H1 (cell line): ENCODE measurements at regions not wholly inside any gene's neighbourhood (a gene's known extent, or its start where the extent isn't known, plus 50 kb on each side); places are given as distances from the start of the nearest gene placed in this dataset.

Experiments used
- CTCF ChIA-PET: fragments of 300-600 bp; sonication (Branson Sonifier 250); formaldehyde crosslinking; loops from one replicate; lab custom pipeline; 2021; ENCODE audit not compliant: partially characterized antibody; lab: Charles Lee
- POLR2A ChIA-PET: fragments of 300-600 bp; sonication (Branson Sonifier 250); formaldehyde crosslinking; loops from one replicate; lab custom pipeline; 2021; ENCODE audit warnings: inconsistent platforms; ENCODE audit not compliant: partially characterized antibody; lab: Charles Lee
- DNase-seq, 2 experiments: peaks; one replicate each; pipeline versions ENCODE4 v3.0.0 to v3.0.0-alpha.2; 2010 to 2022; ENCODE audit warnings: low spot score in 2 of 2, low read depth in 1 of 2, mixed read lengths in 1 of 2
- FAIRE-seq: peaks from 2 replicates; lab custom pipeline; 2011; peaks lifted over from hg19 to GRCh38; lab: Jason Lieb, UNC
- H2AFZ ChIP-seq: 2 replicates; pipeline ENCODE4 v1.8.1; 2012; ENCODE audit warnings: low read length, inconsistent platforms
- H2AK5ac ChIP-seq: 2 replicates; pipeline ENCODE4 v1.6.1; 2013; ENCODE audit warnings: low read depth, low read length
- H2BK120ac ChIP-seq: replicated peaks from 2 replicates; pipeline ENCODE3; 2013; ENCODE audit warnings: low read depth, low read length, inconsistent platforms
- H2BK12ac ChIP-seq: 2 replicates; pipeline ENCODE4 v1.6.1; 2013; ENCODE audit warnings: low read depth, low read length
- H2BK15ac ChIP-seq: 2 replicates; pipeline ENCODE4 v1.6.1; 2013; ENCODE audit warnings: low read length
- H2BK20ac ChIP-seq: 2 replicates; pipeline ENCODE4 v1.6.1; 2013; ENCODE audit warnings: low read length
- H2BK5ac ChIP-seq: 2 replicates; pipeline ENCODE4 v1.6.1; 2013; ENCODE audit warnings: low read depth, low read length
- H3K14ac ChIP-seq: 2 replicates; pipeline ENCODE4 v1.6.1; 2013; ENCODE audit warnings: inconsistent platforms; ENCODE audit not compliant: insufficient read length
- H3K18ac ChIP-seq: 2 replicates; pipeline ENCODE4 v1.6.1; 2013; ENCODE audit warnings: low read length; ENCODE audit errors: extremely low read depth
- H3K23ac ChIP-seq: 2 replicates; pipeline ENCODE4 v1.6.1; 2013; ENCODE audit warnings: inconsistent platforms; ENCODE audit not compliant: insufficient read length
- H3K23me2 ChIP-seq: 2 replicates; pipeline ENCODE4 v1.6.1; 2013; ENCODE audit warnings: low read depth, low read length
- H3K27ac ChIP-seq: 2 replicates; pipeline ENCODE4 v1.6.1; 2011; ENCODE audit warnings: low read depth, low read length, inconsistent platforms
- H3K27me3 ChIP-seq, 4 experiments: replicated peaks in 1 of 4; 1 replicate in 1 of 4; 2 replicates in 3 of 4; pipeline versions ENCODE4 v1.6.1 to v1.8.1; 2011 to 2013; ENCODE audit warnings: low read length in 3 of 4, mild to moderate bottlenecking in 3 of 4, inconsistent platforms in 2 of 4, mixed read lengths in 2 of 4, moderate library complexity in 1 of 4; ENCODE audit not compliant: control insufficient read depth in 3 of 4, insufficient read depth in 3 of 4; ENCODE audit errors: extremely low read depth in 1 of 4
- H3K36me3 ChIP-seq, 4 experiments: 2 replicates each; pipeline versions ENCODE4 v1.6.1 to v1.8.1; 2011 to 2013; ENCODE audit warnings: mild to moderate bottlenecking in 4 of 4, low read length in 3 of 4, moderate library complexity in 2 of 4, control low read depth in 1 of 4, inconsistent platforms in 1 of 4; ENCODE audit not compliant: insufficient read depth in 4 of 4, control insufficient read depth in 2 of 4
- H3K4ac ChIP-seq: replicated peaks from 2 replicates; pipeline ENCODE3; 2013; ENCODE audit warnings: low read length, low read depth, mixed read lengths, inconsistent platforms; ENCODE audit not compliant: insufficient read length
- H3K4me1 ChIP-seq, 4 experiments: replicated peaks in 1 of 4; 1 replicate in 1 of 4; 2 replicates in 3 of 4; pipeline versions ENCODE4 v1.6.1 to v1.8.1; 2011 to 2013; ENCODE audit warnings: low read length in 3 of 4, inconsistent platforms in 2 of 4, mixed read lengths in 1 of 4; ENCODE audit not compliant: insufficient read depth in 4 of 4, control insufficient read depth in 3 of 4
- H3K4me2 ChIP-seq, 2 experiments: 2 replicates each; pipeline versions ENCODE4 v1.6.1 to v1.8.1; 2011 to 2013; ENCODE audit warnings: low read depth in 2 of 2, low read length in 2 of 2, control low read depth in 1 of 2, inconsistent platforms in 1 of 2, mild to moderate bottlenecking in 1 of 2; ENCODE audit not compliant: insufficient read depth in 1 of 2
- H3K4me3 ChIP-seq, 4 experiments: fragments of 200-600, 300-600 bp in 1 of 4; sonication (generic), shearing (Covaris generic), sonication (Bioruptor Twin) in 1 of 4; 2 replicates each; pipeline versions ENCODE4 v1.5.1 to v1.8.1; 2011 to 2016; ENCODE audit warnings: low read length in 4 of 4, low read depth in 3 of 4, control low read depth in 2 of 4, inconsistent platforms in 2 of 4, mild to moderate bottlenecking in 2 of 4, mixed read lengths in 1 of 4, moderate library complexity in 1 of 4; ENCODE audit not compliant: insufficient read depth in 2 of 4; ENCODE audit errors: extremely low read depth in 1 of 4
- H3K56ac ChIP-seq: replicated peaks from 2 replicates; pipeline ENCODE3; 2013; ENCODE audit warnings: low read depth, mild to moderate bottlenecking, mixed read lengths, low read length, inconsistent platforms; ENCODE audit not compliant: insufficient read length
- H3K79me1 ChIP-seq: 2 replicates; pipeline ENCODE4 v1.6.1; 2013; ENCODE audit warnings: low read depth, low read length, control low read depth
- H3K79me2 ChIP-seq, 2 experiments: 2 replicates each; pipeline versions ENCODE4 v1.6.1 to v1.8.1; 2012 to 2013; ENCODE audit warnings: low read length in 2 of 2, mild to moderate bottlenecking in 2 of 2, inconsistent platforms in 1 of 2; ENCODE audit not compliant: insufficient read depth in 2 of 2, control insufficient read depth in 1 of 2
- H3K9ac ChIP-seq, 4 experiments: replicated peaks in 1 of 4; 1 replicate in 1 of 4; 2 replicates in 3 of 4; pipeline versions ENCODE4 v1.6.1 to v1.8.1; 2011 to 2013; ENCODE audit warnings: low read depth in 3 of 4, low read length in 3 of 4, control low read depth in 2 of 4, mild to moderate bottlenecking in 2 of 4, moderate library complexity in 2 of 4, inconsistent platforms in 1 of 4; ENCODE audit errors: extremely low read depth in 1 of 4
- H3K9me3 ChIP-seq, 2 experiments: 2 replicates each; pipeline versions ENCODE4 v1.6.1 to v1.8.1; 2012 to 2013; ENCODE audit warnings: mild to moderate bottlenecking in 2 of 2, moderate library complexity in 2 of 2, control low read depth in 1 of 2, inconsistent platforms in 1 of 2, low read depth in 1 of 2, low read length in 1 of 2, mixed read lengths in 1 of 2; ENCODE audit not compliant: insufficient read depth in 2 of 2
- H4K20me1 ChIP-seq, 2 experiments: replicated peaks in 1 of 2; 2 replicates each; pipeline versions ENCODE3 to v1.8.1; 2011 to 2013; ENCODE audit warnings: inconsistent platforms in 2 of 2, low read length in 2 of 2, mild to moderate bottlenecking in 1 of 2; ENCODE audit not compliant: insufficient read depth in 2 of 2, control insufficient read depth in 1 of 2
- H4K5ac ChIP-seq: 2 replicates; pipeline ENCODE4 v1.6.1; 2013; ENCODE audit warnings: low read length, low read depth, mixed read lengths, inconsistent platforms; ENCODE audit not compliant: insufficient read length
- H4K8ac ChIP-seq: 2 replicates; pipeline ENCODE4 v1.8.0; 2013; ENCODE audit warnings: mild to moderate bottlenecking, moderate library complexity, low read length, inconsistent platforms; ENCODE audit not compliant: insufficient read depth; ENCODE audit errors: extremely low read depth
- H4K91ac ChIP-seq: replicated peaks from 2 replicates; pipeline ENCODE3; 2013; ENCODE audit warnings: low read length, mixed read lengths, inconsistent platforms; ENCODE audit not compliant: insufficient read length
- CBX8 ChIP-seq: fragments of 300-800, 300-1000 bp; sonication (generic); IDR thresholded peaks from 2 replicates; pipeline ENCODE4 v1.7.1; 2016; ENCODE audit warnings: low read depth, low read length, borderline replicate concordance
- CHD1 ChIP-seq: IDR thresholded peaks from 2 replicates; pipeline ENCODE4 v1.6.1; 2012; ENCODE audit warnings: low read depth, low read length, improper control_type of control experiment
- POLR2AphosphoS5 ChIP-seq: IDR thresholded peaks from 2 replicates; pipeline ENCODE4 v1.6.1; 2011; ENCODE audit warnings: low read depth, low read length
- TAF7 ChIP-seq: optimal IDR thresholded peaks from 2 replicates; pipeline ENCODE3; 2011; ENCODE audit warnings: low read depth, mild to moderate bottlenecking, inconsistent platforms, low read length, moderate library complexity, borderline replicate concordance
- WGBS, 2 experiments: shearing (Covaris generic) in 1 of 2; methylation state at CpG; one replicate each; pipeline versions ENCODE4 v1.1.6 to v1.1.7; 2013 to 2015; ENCODE audit warnings: low lambda C conversion rate in 2 of 2, mixed read lengths in 2 of 2, inconsistent platforms in 1 of 2, low coverage in 1 of 2, missing lambda C conversion rate in 1 of 2; ENCODE audit not compliant: insufficient replicate concordance in 2 of 2, insufficient coverage in 1 of 2, insufficient read length in 1 of 2; ENCODE audit errors: extremely low coverage in 1 of 2, missing lambda C conversion rate in 1 of 2; 5-methylcytosine and 5-hydroxymethylcytosine counted together

GRCh38 chr1:87852410-87853161 lies 523.9 kb downstream of the LMO4 start:
- Histone ChIP-seq H4K5ac (no peak overlapping the region), H3K9me3 (no peaks in the 10 kb centered on the region), H2BK12ac (no peak overlapping the region), H4K20me1 (no peaks in the 10 kb centered on the region), H3K27ac (no peak overlapping the region), H3K4ac (no peak overlapping the region), H3K27me3 (no peaks in the 10 kb centered on the region), H3K4me1 (no peaks in the 10 kb centered on the region), H4K8ac (no peak overlapping the region), H3K4me3 (no peak overlapping the region), H3K23ac (no peak overlapping the region), H2BK120ac (no peak overlapping the region), H3K79me2 (no peaks in the 10 kb centered on the region), H2AFZ (no peak overlapping the region), H3K14ac (no peak overlapping the region), H3K4me2 (no peak overlapping the region), H4K91ac (no peak overlapping the region), H3K23me2 (no peaks in the 10 kb centered on the region), H3K79me1 (no peaks in the 10 kb centered on the region), H2AK5ac (no peak overlapping the region), H3K56ac (no peak overlapping the region), H2BK20ac (no peak overlapping the region), H3K9ac (no peak overlapping the region), H3K36me3 (no peaks in the 10 kb centered on the region), H3K18ac (no peak overlapping the region), H2BK15ac (no peak overlapping the region), H2BK5ac (no peak overlapping the region)
- ChIA-PET CTCF (interaction anchor here (1.2 to 1.5 kb wide), 3 partner anchors 9 to 209 kb away, joined by 3 to 4 read pairs (median 3); no protein-coding TSS in a partner anchor), POLR2A (interaction anchor here (0.6 kb wide), 1 partner anchor 9 kb away, joined by 3 read pairs; no protein-coding TSS in a partner anchor)
- FAIRE-seq (no peak), DNase-seq (no peak)
- TF ChIP-seq CBX8 (no peak), TAF7 (no peak), POLR2AphosphoS5 (no peak), CHD1 (no peak)
- WGBS, 2 experiments = 90% methylated on average over 4 of the region's 4 CpGs; no CpG with 5 or more reads in 1 of the 2 experiments
